SU-DHL-6 (cell line): ENCODE measurements at regions not wholly inside any gene's neighbourhood (a gene's known extent, or its start where the extent isn't known, plus 50 kb on each side); places are given as distances from the start of the nearest gene placed in this dataset.

ENCODE experiments used
- H2AFZ ChIP-seq: fragments of 200-600 bp; sonication (generic); 2 replicates; pipeline ENCODE4 v1.6.1; 2014; ENCODE audit warnings: low read depth, mild to moderate bottlenecking, moderate library complexity, mixed read lengths, antibody characterized with exemption, low read length; ENCODE audit not compliant: severe bottlenecking
- H3F3A ChIP-seq: fragments of 200-600 bp; shearing (Covaris generic); 2 replicates; pipeline ENCODE4 v1.6.0; 2016; ENCODE audit warnings: antibody characterized with exemption, mild to moderate bottlenecking; ENCODE audit not compliant: insufficient read depth
- H3K27ac ChIP-seq: fragments of 200-600 bp; sonication (generic); 2 replicates; pipeline ENCODE4 v1.5.1; 2016; ENCODE audit warnings: low read depth, mild to moderate bottlenecking, low read length, moderate library complexity, mixed read lengths
- H3K27me3 ChIP-seq: fragments of 200-600 bp; sonication (generic), shearing (Covaris generic); 2 replicates; pipeline ENCODE4 v1.6.0; 2014; ENCODE audit warnings: mild to moderate bottlenecking, low read length
- H3K36me3 ChIP-seq: fragments of 200-600 bp; sonication (generic); 2 replicates; pipeline ENCODE4 v1.6.1; 2014; ENCODE audit warnings: mild to moderate bottlenecking, low read length, mixed read lengths
- H3K4me2 ChIP-seq: fragments of 300-600, 200-600 bp; shearing (Covaris generic), sonication (generic); 2 replicates; pipeline ENCODE4 v1.6.0; 2014; ENCODE audit warnings: low read length, low read depth, mild to moderate bottlenecking; ENCODE audit not compliant: poor library complexity, severe bottlenecking
- H3K4me3 ChIP-seq: fragments of 200-600 bp; sonication (generic); 2 replicates; pipeline ENCODE4 v1.5.1; 2014; ENCODE audit warnings: antibody characterized with exemption, low read length, mild to moderate bottlenecking, mixed read lengths; ENCODE audit not compliant: insufficient read depth, poor library complexity, severe bottlenecking
- H3K79me2 ChIP-seq: fragments of 200-600 bp; sonication (generic); 2 replicates; pipeline ENCODE4 v1.6.1; 2014; ENCODE audit warnings: mild to moderate bottlenecking, low read length, moderate library complexity; ENCODE audit not compliant: insufficient read depth
- H3K9ac ChIP-seq: fragments of 200-600 bp; sonication (generic); 2 replicates; pipeline ENCODE4 v1.7.0; 2014; ENCODE audit warnings: mild to moderate bottlenecking, low read length
- H3K9me2 ChIP-seq: fragments of 200-600 bp; sonication (generic); replicated peaks from 2 replicates; pipeline ENCODE4 v1.6.1; 2014; ENCODE audit warnings: low read length; ENCODE audit not compliant: insufficient read depth
- H3K9me3 ChIP-seq: fragments of 200-600 bp; sonication (generic); 2 replicates; pipeline ENCODE4 v1.6.1; 2014; ENCODE audit warnings: low read length, mixed read lengths; ENCODE audit not compliant: insufficient read depth
- H4K20me1 ChIP-seq: fragments of 200-600 bp; sonication (generic); 2 replicates; pipeline ENCODE4 v1.6.1; 2014; ENCODE audit warnings: low read depth, mild to moderate bottlenecking, antibody characterized with exemption, low read length, moderate library complexity, mixed read lengths
- CTCF ChIP-seq: fragments of 200-600 bp; sonication (generic); IDR thresholded peaks from one replicate; pipeline ENCODE4 v1.5.1; 2017; ENCODE audit warnings: antibody characterized with exemption, mild to moderate bottlenecking, low read length, moderate library complexity; ENCODE audit not compliant: insufficient read depth, poor library complexity, severe bottlenecking
- EZH2phosphoT487 ChIP-seq: fragments of 200-600 bp; sonication (generic), shearing (Covaris generic); conservative IDR thresholded peaks from 2 replicates; pipeline ENCODE4 v1.6.1; 2018; ENCODE audit warnings: mild to moderate bottlenecking, antibody characterized with exemption, low read length, moderate library complexity, mixed read lengths

- H3K9ac ChIP-seq = no peak overlapping the region
- no peaks in the 10 kb centered on the region for H3F3A ChIP-seq
- H3K27ac ChIP-seq = no peak overlapping the region
- H4K20me1 ChIP-seq = no peaks in the 10 kb centered on the region
- TF ChIP-seq EZH2phosphoT487 (no peak), CTCF (no peak)
- H3K9me2 ChIP-seq = no peaks in the 10 kb centered on the region
- H3K79me2 ChIP-seq = no peaks in the 10 kb centered on the region
- no peaks in the 10 kb centered on the region for H3K9me3 ChIP-seq
- H3K27me3 ChIP-seq = no peaks in the 10 kb centered on the region
- no peak overlapping the region for H3K4me3 ChIP-seq
- no peak overlapping the region for H2AFZ ChIP-seq
- no peaks in the 10 kb centered on the region for H3K36me3 ChIP-seq
- H3K4me2 ChIP-seq = no peak overlapping the region
These were observed 331.9 kb downstream of the FOXL1 start for GRCh38 chr16:86910161-86910769.

DNA sequence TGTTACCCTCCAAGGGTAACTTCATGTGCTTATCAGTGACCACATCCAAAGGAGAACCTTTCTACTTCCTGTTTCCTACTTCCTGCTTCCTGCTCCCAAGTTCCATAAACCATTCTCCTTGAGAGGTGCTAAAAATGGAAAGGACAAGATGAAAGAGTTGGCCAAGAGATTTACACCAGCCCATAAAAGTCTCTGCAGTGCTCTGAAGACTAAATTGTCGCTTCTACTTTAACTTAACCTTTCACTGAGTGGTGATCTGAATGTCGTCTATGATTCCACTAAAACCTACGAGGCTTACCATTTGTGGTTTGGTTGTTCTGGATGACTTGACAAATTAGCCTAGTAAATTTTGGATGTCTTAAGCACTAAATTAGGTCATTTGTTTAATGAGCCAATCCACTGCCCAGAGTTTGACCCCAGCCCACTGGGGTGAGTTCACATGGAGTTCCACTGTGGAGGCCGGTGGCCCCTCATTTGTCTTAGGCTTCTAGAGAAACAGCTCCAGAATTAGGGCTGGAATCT is 333.1 kb downstream of the FOXL1 start:
- Histone ChIP-seq H3K4me2 (no peak overlapping the region), H3K4me3 (no peak overlapping the region), H4K20me1 (no peaks in the 10 kb centered on the region)

GRCh38 chr16:86913886-86914285 is 335.5 kb downstream of the FOXL1 start:
- no peaks in the 10 kb centered on the region for H3F3A ChIP-seq
- H3K4me3 ChIP-seq = no peak overlapping the region
- H3K9ac ChIP-seq = no peak overlapping the region
- no peaks in the 10 kb centered on the region for H3K9me3 ChIP-seq
- TF ChIP-seq EZH2phosphoT487 (no peak), CTCF (no peak)
- H3K27me3 ChIP-seq = no peaks in the 10 kb centered on the region
- no peak overlapping the region for H2AFZ ChIP-seq
- H3K36me3 ChIP-seq = no peaks in the 10 kb centered on the region
- no peak overlapping the region for H3K4me2 ChIP-seq
- no peak overlapping the region for H3K27ac ChIP-seq
- H3K9me2 ChIP-seq = no peaks in the 10 kb centered on the region
- H4K20me1 ChIP-seq = no peaks in the 10 kb centered on the region
- H3K79me2 ChIP-seq = no peaks in the 10 kb centered on the region

More for the DNA sequence above, 333.1 kb downstream of the FOXL1 start:
- Histone ChIP-seq H3K27me3 (no peaks in the 10 kb centered on the region), H3K79me2 (no peaks in the 10 kb centered on the region), H2AFZ (no peak overlapping the region), H3F3A (no peaks in the 10 kb centered on the region), H3K9me2 (no peaks in the 10 kb centered on the region), H3K9me3 (no peaks in the 10 kb centered on the region), H3K27ac (no peak overlapping the region), H3K36me3 (no peaks in the 10 kb centered on the region), H3K9ac (no peak overlapping the region)
- TF ChIP-seq EZH2phosphoT487 (no peak), CTCF (no peak)
